HG03097 (cell line): ENCODE measurements at regions not wholly inside any gene's neighbourhood (a gene's known extent, or its start where the extent isn't known, plus 50 kb on each side); places are given as distances from the start of the nearest gene placed in this dataset.

Experiments
- ATAC-seq: cut with Tn5 transposase; IDR thresholded peaks from one replicate; pipeline ENCODE4 v1.9.1; 2021; ENCODE audit not compliant: unreplicated experiment, low FRiP score

GRCh38 chr3:117417411-117417810 lies 707.8 kb downstream of the TUSC7 start:
- no peak for ATAC-seq

GRCh38 chr3:117427081-117427480 lies 717.5 kb downstream of the TUSC7 start:
- no peak for ATAC-seq

GRCh38 chr3:117433427-117433826 lies 723.8 kb downstream of the TUSC7 start:
- ATAC-seq: no peak

- no peak for ATAC-seq
Measured at GRCh38 chr3:117434661-117435412, 725.3 kb downstream of the TUSC7 start.

GRCh38 chr3:117435506-117435905 lies 725.9 kb downstream of the TUSC7 start:
- no peak for ATAC-seq

GRCh38 chr3:117439812-117440211 lies 730.2 kb downstream of the TUSC7 start:
- no peak for ATAC-seq

GRCh38 chr3:117441851-117442250 lies 732.3 kb downstream of the TUSC7 start:
- ATAC-seq: no peak

GRCh38 chr3:117442566-117442965 lies 733.0 kb downstream of the TUSC7 start:
- ATAC-seq: no peak

- no peak for ATAC-seq
Measured at GRCh38 chr3:117443014-117443413, 733.4 kb downstream of the TUSC7 start.

- no peak for ATAC-seq
Measured at GRCh38 chr3:117444175-117444574, 734.6 kb downstream of the TUSC7 start.

GRCh38 chr3:117447419-117447818 lies 737.8 kb downstream of the TUSC7 start:
- ATAC-seq: no peak

- ATAC-seq: no peak
Measured at GRCh38 chr3:117450026-117450425, 740.4 kb downstream of the TUSC7 start.

- ATAC-seq: no peak
Measured at GRCh38 chr3:117454254-117454653, 744.7 kb downstream of the TUSC7 start.

GRCh38 chr3:117454908-117455307 lies 745.3 kb downstream of the TUSC7 start:
- ATAC-seq: no peak

- ATAC-seq: no peak
Measured at GRCh38 chr3:117455782-117456181, 746.2 kb downstream of the TUSC7 start.

- no peak for ATAC-seq
Measured at GRCh38 chr3:117463276-117464115, 753.9 kb downstream of the TUSC7 start.

- no peak for ATAC-seq
Measured at GRCh38 chr3:117471831-117472230, 762.3 kb downstream of the TUSC7 start.

- no peak for ATAC-seq
Measured at GRCh38 chr3:117473981-117474538, 764.5 kb downstream of the TUSC7 start.

- no peak for ATAC-seq
Measured at GRCh38 chr3:117476572-117476971, 767.0 kb downstream of the TUSC7 start.

GRCh38 chr3:117477214-117477755 lies 767.7 kb downstream of the TUSC7 start:
- no peak for ATAC-seq

GRCh38 chr3:117479095-117479494 lies 769.5 kb downstream of the TUSC7 start:
- ATAC-seq: no peak
